ENCODE measurements at regions not wholly inside any gene's neighbourhood (a gene's known extent, or its start where the extent isn't known, plus 50 kb on each side); places are given as distances from the start of the nearest gene placed in this dataset.

DNA sequence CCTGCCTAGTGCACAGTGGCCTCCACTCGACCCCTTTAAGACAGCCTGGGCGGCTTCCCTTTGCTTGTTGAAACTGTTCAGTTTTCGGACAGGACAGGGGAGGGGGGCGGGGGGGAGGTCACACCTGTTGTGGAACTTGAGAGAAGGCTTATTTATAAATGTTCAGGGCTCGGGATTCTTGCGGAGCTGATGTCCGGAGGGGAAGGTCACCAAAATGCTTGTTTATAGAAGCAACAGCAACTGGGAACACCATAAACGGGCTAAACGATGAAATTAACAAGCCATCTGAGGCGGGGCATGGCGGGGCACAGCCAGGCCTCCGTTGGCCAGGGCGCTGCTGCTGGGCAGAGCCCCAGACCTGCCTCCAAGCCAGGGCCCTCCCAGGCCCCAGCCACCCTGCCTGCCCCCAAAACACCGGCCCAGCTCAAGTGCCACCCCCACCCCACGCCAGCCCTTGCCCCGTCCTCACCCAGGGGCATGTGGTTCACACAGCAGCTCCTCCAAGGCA is 59.8 kb upstream of the CASZ1 start:
- TF ChIP-seq, protein P1, sequence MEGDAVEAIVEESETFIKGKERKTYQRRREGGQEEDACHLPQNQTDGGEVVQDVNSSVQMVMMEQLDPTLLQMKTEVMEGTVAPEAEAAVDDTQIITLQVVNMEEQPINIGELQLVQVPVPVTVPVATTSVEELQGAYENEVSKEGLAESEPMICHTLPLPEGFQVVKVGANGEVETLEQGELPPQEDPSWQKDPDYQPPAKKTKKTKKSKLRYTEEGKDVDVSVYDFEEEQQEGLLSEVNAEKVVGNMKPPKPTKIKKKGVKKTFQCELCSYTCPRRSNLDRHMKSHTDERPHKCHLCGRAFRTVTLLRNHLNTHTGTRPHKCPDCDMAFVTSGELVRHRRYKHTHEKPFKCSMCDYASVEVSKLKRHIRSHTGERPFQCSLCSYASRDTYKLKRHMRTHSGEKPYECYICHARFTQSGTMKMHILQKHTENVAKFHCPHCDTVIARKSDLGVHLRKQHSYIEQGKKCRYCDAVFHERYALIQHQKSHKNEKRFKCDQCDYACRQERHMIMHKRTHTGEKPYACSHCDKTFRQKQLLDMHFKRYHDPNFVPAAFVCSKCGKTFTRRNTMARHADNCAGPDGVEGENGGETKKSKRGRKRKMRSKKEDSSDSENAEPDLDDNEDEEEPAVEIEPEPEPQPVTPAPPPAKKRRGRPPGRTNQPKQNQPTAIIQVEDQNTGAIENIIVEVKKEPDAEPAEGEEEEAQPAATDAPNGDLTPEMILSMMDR (IDR thresholded peaks at IDR 0.05), result no peak
- no peak for TF ChIP-seq POLR2A (IDR thresholded peaks at IDR 0.05)

All from body of pancreas (tissue), 4 donors.